GM12864 (cell line): ENCODE measurements at regions not wholly inside any gene's neighbourhood (a gene's known extent, or its start where the extent isn't known, plus 50 kb on each side); places are given as distances from the start of the nearest gene placed in this dataset.

Experiments used
- DNase-seq: peaks from one replicate; pipeline ENCODE4 v3.0.0-alpha.2; 2011; ENCODE audit warnings: low read depth
- H3K4me3 ChIP-seq: 2 replicates; pipeline ENCODE4 v1.5.1; 2011; ENCODE audit warnings: mild to moderate bottlenecking, low read depth, low read length, control low read depth
- CTCF ChIP-seq: IDR thresholded peaks from 2 replicates; pipeline ENCODE4 v1.5.1; 2011; ENCODE audit warnings: low read depth, mild to moderate bottlenecking, moderate library complexity, low read length, control low read depth, inconsistent platforms; ENCODE audit errors: missing control alignments

- no peak for TF ChIP-seq CTCF
- H3K4me3 ChIP-seq: no peak overlapping the region
- no peak for DNase-seq
Observed at GRCh38 chr7:145152589-145152988, 316.7 kb upstream of the TPK1 start.

GRCh38 chr7:145151676-145152075, 315.8 kb upstream of the TPK1 start:
- no peak overlapping the region for H3K4me3 ChIP-seq
- no peak for TF ChIP-seq CTCF
- DNase-seq: no peak

GRCh38 chr7:145147865-145148264, 312.0 kb upstream of the TPK1 start:
- H3K4me3 ChIP-seq: no peak overlapping the region
- no peak for TF ChIP-seq CTCF
- no peak for DNase-seq

GRCh38 chr7:145143685-145144084, 307.8 kb upstream of the TPK1 start:
- no peak overlapping the region for H3K4me3 ChIP-seq
- TF ChIP-seq CTCF: no peak

GRCh38 chr7:145134377-145134776, 298.5 kb upstream of the TPK1 start:
- TF ChIP-seq CTCF: no peak
- H3K4me3 ChIP-seq: no peak overlapping the region
- DNase-seq: no peak

More at GRCh38 chr7:145143685-145144084, 307.8 kb upstream of the TPK1 start:
- no peak for DNase-seq

GRCh38 chr7:145123502-145123901, 287.6 kb upstream of the TPK1 start:
- H3K4me3 ChIP-seq: no peak overlapping the region
- no peak for DNase-seq
- TF ChIP-seq CTCF: no peak

GRCh38 chr7:145106001-145106400, 270.1 kb upstream of the TPK1 start:
- H3K4me3 ChIP-seq: no peak overlapping the region
- no peak for TF ChIP-seq CTCF
- no peak for DNase-seq
